Naive B cell (primary cell): ENCODE measurements at regions not wholly inside any gene's neighbourhood (a gene's known extent, or its start where the extent isn't known, plus 50 kb on each side); places are given as distances from the start of the nearest gene placed in this dataset.
A peak's percentile ranks its signal among the peaks of the same experiment; 100 is the strongest.

ENCODE experiments used
- ATAC-seq, 2 donors: fragments of 150-1000 bp; cut with Tn5 transposase; 2 replicates each; pipeline ENCODE4 v1.10.0; 2021; ENCODE audit warnings: low read depth in 2 of 2, mild to moderate bottlenecking in 2 of 2, moderate library complexity in 2 of 2
- DNase-seq: peaks from one replicate; pipeline ENCODE4 v3.0.0; 2022
- H3K27ac Mint-ChIP-seq, 6 donors: one replicate each; pipeline ENCODE4 v1.8.0; 2020 to 2022; ENCODE audit warnings: mild to moderate bottlenecking in 6 of 6, mixed read lengths in 6 of 6, moderate library complexity in 5 of 6, inconsistent platforms in 2 of 6
- H3K27me3 Mint-ChIP-seq, 3 donors: one replicate each; pipeline ENCODE4 v1.8.0; 2021 to 2022; ENCODE audit warnings: mixed read lengths in 3 of 3, mild to moderate bottlenecking in 1 of 3
- H3K36me3 Mint-ChIP-seq, 2 donors: one replicate each; pipeline ENCODE4 v1.8.0; 2020 to 2022; ENCODE audit warnings: mixed read lengths in 2 of 2, inconsistent platforms in 1 of 2, mild to moderate bottlenecking in 1 of 2
- H3K4me1 Mint-ChIP-seq, 3 donors: one replicate each; pipeline ENCODE4 v1.8.0; 2020 to 2022; ENCODE audit warnings: mixed read lengths in 3 of 3, inconsistent platforms in 1 of 3, mild to moderate bottlenecking in 1 of 3, moderate library complexity in 1 of 3
- H3K4me3 Mint-ChIP-seq, 8 donors: one replicate each; pipeline ENCODE4 v1.8.0; 2020 to 2022; ENCODE audit warnings: mild to moderate bottlenecking in 8 of 8, mixed read lengths in 8 of 8, moderate library complexity in 8 of 8, inconsistent platforms in 2 of 8
- H3K9me3 Mint-ChIP-seq, 7 donors: one replicate each; pipeline ENCODE4 v1.8.0; 2020 to 2022; ENCODE audit warnings: mixed read lengths in 7 of 7, mild to moderate bottlenecking in 5 of 7, inconsistent platforms in 2 of 7, moderate library complexity in 1 of 7

GRCh38 chr7:54885285-54885684 lies 126.3 kb upstream of the SEC61G start:
- H3K4me3 Mint-ChIP-seq = no peak overlapping the region
- H3K36me3 Mint-ChIP-seq = no peaks in the 10 kb centered on the region
- ATAC-seq (no peak), DNase-seq (no peak)
- H3K4me1 Mint-ChIP-seq = peaks cover 0 to 4% (median 0%) of the 10 kb centered on the region in 3 donors
- H3K9me3 Mint-ChIP-seq = peaks cover 0 to 4% (median 0%) of the 10 kb centered on the region in 7 donors
- H3K27ac Mint-ChIP-seq = no peak overlapping the region
- H3K27me3 Mint-ChIP-seq = peaks cover 9 to 11% (median 9%) of the 10 kb centered on the region in 3 donors

- no peaks in the 10 kb centered on the region for H3K36me3 Mint-ChIP-seq
- peaks cover 0 to 4% (median 0%) of the 10 kb centered on the region in 7 donors for H3K9me3 Mint-ChIP-seq
- H3K27me3 Mint-ChIP-seq = peaks cover 11 to 18% (median 15%) of the 10 kb centered on the region in 3 donors
- DNase-seq = no peak
- no peak overlapping the region for H3K27ac Mint-ChIP-seq
- H3K4me3 Mint-ChIP-seq = no peak overlapping the region
- ATAC-seq = no peak
- H3K4me1 Mint-ChIP-seq = peaks cover 0 to 4% (median 0%) of the 10 kb centered on the region in 3 donors
Observed at GRCh38 chr7:54888067-54888733, 129.2 kb upstream of the SEC61G start.

GRCh38 chr7:54888734-54889082 lies 129.7 kb upstream of the SEC61G start:
- peaks cover 0 to 4% (median 0%) of the 10 kb centered on the region in 7 donors for H3K9me3 Mint-ChIP-seq
- no peak overlapping the region for H3K27ac Mint-ChIP-seq
- peaks cover 11 to 18% (median 15%) of the 10 kb centered on the region in 3 donors for H3K27me3 Mint-ChIP-seq

GRCh38 chr7:54897891-54898290 lies 120.9 kb upstream of the EGFR start:
- Mint-ChIP-seq H3K27ac (no peak overlapping the region), H3K4me1 (no peaks in the 10 kb centered on the region), H3K9me3 (peaks cover 0 to 5% (median 0%) of the 10 kb centered on the region in 7 donors), H3K36me3 (no peaks in the 10 kb centered on the region), H3K4me3 (no peak overlapping the region), H3K27me3 (no peaks in the 10 kb centered on the region)
- DNase-seq = no peak
- ATAC-seq = no peak

More at GRCh38 chr7:54888734-54889082, 129.7 kb upstream of the SEC61G start:
- H3K4me1 Mint-ChIP-seq = peaks cover 0 to 4% (median 0%) of the 10 kb centered on the region in 3 donors
- no peak for ATAC-seq
- no peak for DNase-seq
- peak overlapping the region in 1 of 8 donors; percentile 6 for H3K4me3 Mint-ChIP-seq
- no peaks in the 10 kb centered on the region for H3K36me3 Mint-ChIP-seq

- Mint-ChIP-seq H3K27me3 (no peaks in the 10 kb centered on the region), H3K27ac (no peak overlapping the region)
Observed at GRCh38 chr7:54898659-54899340, 120.0 kb upstream of the EGFR start.

GRCh38 chr7:54901840-54902239 lies 117.0 kb upstream of the EGFR start:
- Mint-ChIP-seq H3K27ac (no peak overlapping the region), H3K9me3 (no peaks in the 10 kb centered on the region)
- no peak for ATAC-seq

More at GRCh38 chr7:54898659-54899340, 120.0 kb upstream of the EGFR start:
- no peak for DNase-seq
- Mint-ChIP-seq H3K4me3 (no peak overlapping the region), H3K9me3 (peaks cover 0 to 5% (median 0%) of the 10 kb centered on the region in 7 donors), H3K4me1 (no peaks in the 10 kb centered on the region), H3K36me3 (no peaks in the 10 kb centered on the region)
- no peak for ATAC-seq

GRCh38 chr7:54904130-54904529 lies 114.7 kb upstream of the EGFR start:
- Mint-ChIP-seq H3K4me1 (no peaks in the 10 kb centered on the region), H3K9me3 (peaks cover 0 to 6% (median 0%) of the 10 kb centered on the region in 7 donors), H3K36me3 (no peaks in the 10 kb centered on the region), H3K27me3 (no peaks in the 10 kb centered on the region), H3K4me3 (no peak overlapping the region), H3K27ac (no peak overlapping the region)
- no peak for ATAC-seq
- no peak for DNase-seq

More at GRCh38 chr7:54901840-54902239, 117.0 kb upstream of the EGFR start:
- no peaks in the 10 kb centered on the region for H3K27me3 Mint-ChIP-seq
- no peaks in the 10 kb centered on the region for H3K36me3 Mint-ChIP-seq
- DNase-seq = no peak
- H3K4me3 Mint-ChIP-seq = no peak overlapping the region
- no peaks in the 10 kb centered on the region for H3K4me1 Mint-ChIP-seq

- Mint-ChIP-seq H3K27me3 (no peaks in the 10 kb centered on the region), H3K27ac (no peak overlapping the region), H3K36me3 (no peaks in the 10 kb centered on the region), H3K4me1 (no peaks in the 10 kb centered on the region), H3K4me3 (no peak overlapping the region), H3K9me3 (peaks cover 0 to 7% (median 1%) of the 10 kb centered on the region in 7 donors)
- DNase-seq (no peak), ATAC-seq (no peak)
Observed at GRCh38 chr7:54904986-54905385, 113.8 kb upstream of the EGFR start.

- no peaks in the 10 kb centered on the region for H3K36me3 Mint-ChIP-seq
- no peak overlapping the region for H3K4me3 Mint-ChIP-seq
- H3K27me3 Mint-ChIP-seq = no peaks in the 10 kb centered on the region
- peaks cover 0 to 10% (median 3%) of the 10 kb centered on the region in 7 donors for H3K9me3 Mint-ChIP-seq
- H3K27ac Mint-ChIP-seq = no peak overlapping the region
- no peak for ATAC-seq
- no peaks in the 10 kb centered on the region for H3K4me1 Mint-ChIP-seq
- DNase-seq = no peak
Observed at GRCh38 chr7:54906963-54907362, 111.9 kb upstream of the EGFR start.

- H3K4me3 Mint-ChIP-seq = no peak overlapping the region
- no peaks in the 10 kb centered on the region for H3K36me3 Mint-ChIP-seq
- no peaks in the 10 kb centered on the region for H3K27me3 Mint-ChIP-seq
- no peak overlapping the region for H3K27ac Mint-ChIP-seq
- peaks cover 0 to 10% (median 3%) of the 10 kb centered on the region in 7 donors for H3K9me3 Mint-ChIP-seq
- DNase-seq (no peak), ATAC-seq (no peak)
- no peaks in the 10 kb centered on the region for H3K4me1 Mint-ChIP-seq
Observed at GRCh38 chr7:54907981-54908380, 110.8 kb upstream of the EGFR start.

- Mint-ChIP-seq H3K27me3 (no peaks in the 10 kb centered on the region), H3K9me3 (peaks cover 0 to 10% (median 5%) of the 10 kb centered on the region in 7 donors), H3K27ac (no peak overlapping the region), H3K36me3 (no peaks in the 10 kb centered on the region), H3K4me1 (no peaks in the 10 kb centered on the region), H3K4me3 (no peak overlapping the region)
- ATAC-seq = no peak
- no peak for DNase-seq
Observed at GRCh38 chr7:54908760-54909438, 109.9 kb upstream of the EGFR start.

- no peak for ATAC-seq
- Mint-ChIP-seq H3K4me1 (no peaks in the 10 kb centered on the region), H3K4me3 (no peak overlapping the region), H3K27ac (no peak overlapping the region), H3K9me3 (peaks cover 0 to 2% (median 0%) of the 10 kb centered on the region in 7 donors), H3K27me3 (peaks cover 0 to 6% (median 0%) of the 10 kb centered on the region in 3 donors), H3K36me3 (no peaks in the 10 kb centered on the region)
- no peak for DNase-seq
Observed at GRCh38 chr7:54915870-54916598, 102.8 kb upstream of the EGFR start.
